Calu3 (cell line): ENCODE measurements at regions not wholly inside any gene's neighbourhood (a gene's known extent, or its start where the extent isn't known, plus 50 kb on each side); places are given as distances from the start of the nearest gene placed in this dataset.

Experiments used
- BruUV-seq: library from RNA; stranded (reverse); fragments of 400-500 nt; replicated peaks from 2 replicates; lab custom pipeline; 2021; lab: Mats Ljungman, UMichigan
- CTCF ChIA-PET: fragments of 300-600 bp; sonication (Branson Sonifier 250); formaldehyde crosslinking; loops from one replicate; lab custom pipeline; 2022; ENCODE audit warnings: antibody characterized with exemption; lab: Charles Lee
- DNase-seq: peaks from one replicate; pipeline ENCODE4 v3.0.0; 2022
- H3K27ac Mint-ChIP-seq: one replicate; pipeline ENCODE4 v1.8.0; 2022; ENCODE audit warnings: mixed read lengths; ENCODE audit not compliant: unreplicated experiment
- H3K27me3 Mint-ChIP-seq: one replicate; pipeline ENCODE4 v1.8.0; 2022; ENCODE audit warnings: mixed read lengths; ENCODE audit not compliant: unreplicated experiment
- H3K36me3 Mint-ChIP-seq: one replicate; pipeline ENCODE4 v1.8.0; 2022; ENCODE audit warnings: mild to moderate bottlenecking, moderate library complexity, mixed read lengths; ENCODE audit not compliant: insufficient read depth, unreplicated experiment
- H3K4me1 Mint-ChIP-seq: one replicate; pipeline ENCODE4 v1.8.0; 2022; ENCODE audit warnings: mild to moderate bottlenecking, low read depth, mixed read lengths; ENCODE audit not compliant: unreplicated experiment
- H3K4me3 Mint-ChIP-seq: one replicate; pipeline ENCODE4 v1.8.0; 2022; ENCODE audit warnings: mild to moderate bottlenecking, low read depth, moderate library complexity, mixed read lengths; ENCODE audit not compliant: unreplicated experiment
- H3K9me3 Mint-ChIP-seq: one replicate; pipeline ENCODE4 v1.8.0; 2022; ENCODE audit warnings: low read depth, mixed read lengths; ENCODE audit not compliant: unreplicated experiment
- intact Hi-C: fragments of 100-400 bp; cut with micrococcal nuclease; formaldehyde crosslinking; loops from one replicate; pipeline ENCODE4 v1.10.0; 2022; ENCODE audit not compliant: unreplicated experiment
- TF ChIP-seq, protein P1 (sequence below): fragments of 200-600 bp; IDR thresholded peaks from one replicate; pipeline ENCODE4 v1.8.0; 2022; ENCODE audit warnings: antibody characterized with exemption; ENCODE audit not compliant: unreplicated experiment

DNA sequence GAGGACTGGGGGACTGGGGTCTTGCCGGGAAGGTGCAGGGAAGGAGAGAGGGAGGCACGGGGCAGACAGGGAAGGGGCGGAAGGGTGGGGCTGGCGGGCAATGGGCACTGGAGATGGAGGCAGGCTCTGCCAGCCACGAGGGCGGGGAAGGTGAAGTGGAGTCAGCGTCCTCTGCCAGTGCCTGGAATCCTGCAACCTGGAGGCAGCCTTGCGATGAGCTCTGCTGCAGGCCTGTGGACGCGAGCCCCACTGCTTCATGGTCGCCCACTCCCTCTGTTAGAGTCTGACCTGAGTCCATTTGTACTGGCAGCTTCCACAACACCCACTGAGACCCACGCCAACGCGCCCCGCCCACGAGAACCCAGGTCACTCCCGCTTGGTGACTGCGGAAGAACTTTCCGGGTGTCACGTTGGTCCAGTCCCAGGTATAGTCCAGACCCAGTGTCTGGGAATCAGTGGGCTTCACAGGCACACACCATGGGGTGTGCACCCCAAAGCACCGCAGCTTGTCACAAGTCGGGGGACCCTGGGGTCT is 106.4 kb upstream of the PPP1R26 start:
- intact Hi-C loops, result no loop called here

GRCh38 chr9:135373820-135374219 is 105.8 kb upstream of the PPP1R26 start:
- DNase-seq, result no peak
- Mint-ChIP-seq H3K36me3 (no peaks in the 10 kb centered on the region), H3K4me3 (no peak overlapping the region), H3K4me1 (no peaks in the 10 kb centered on the region), H3K9me3 (no peaks in the 10 kb centered on the region), H3K27ac (no peak overlapping the region), H3K27me3 (peaks cover 56% of the 10 kb centered on the region)
- intact Hi-C loops, result no loop called here
- no TSS peak for BruUV-seq
- TF ChIP-seq, protein P1, sequence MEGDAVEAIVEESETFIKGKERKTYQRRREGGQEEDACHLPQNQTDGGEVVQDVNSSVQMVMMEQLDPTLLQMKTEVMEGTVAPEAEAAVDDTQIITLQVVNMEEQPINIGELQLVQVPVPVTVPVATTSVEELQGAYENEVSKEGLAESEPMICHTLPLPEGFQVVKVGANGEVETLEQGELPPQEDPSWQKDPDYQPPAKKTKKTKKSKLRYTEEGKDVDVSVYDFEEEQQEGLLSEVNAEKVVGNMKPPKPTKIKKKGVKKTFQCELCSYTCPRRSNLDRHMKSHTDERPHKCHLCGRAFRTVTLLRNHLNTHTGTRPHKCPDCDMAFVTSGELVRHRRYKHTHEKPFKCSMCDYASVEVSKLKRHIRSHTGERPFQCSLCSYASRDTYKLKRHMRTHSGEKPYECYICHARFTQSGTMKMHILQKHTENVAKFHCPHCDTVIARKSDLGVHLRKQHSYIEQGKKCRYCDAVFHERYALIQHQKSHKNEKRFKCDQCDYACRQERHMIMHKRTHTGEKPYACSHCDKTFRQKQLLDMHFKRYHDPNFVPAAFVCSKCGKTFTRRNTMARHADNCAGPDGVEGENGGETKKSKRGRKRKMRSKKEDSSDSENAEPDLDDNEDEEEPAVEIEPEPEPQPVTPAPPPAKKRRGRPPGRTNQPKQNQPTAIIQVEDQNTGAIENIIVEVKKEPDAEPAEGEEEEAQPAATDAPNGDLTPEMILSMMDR, result no peak
- CTCF ChIA-PET, result no interaction called here

More for the DNA sequence above, 106.4 kb upstream of the PPP1R26 start:
- Mint-ChIP-seq H3K4me1 (no peaks in the 10 kb centered on the region), H3K27me3 (peaks cover 56% of the 10 kb centered on the region), H3K9me3 (no peaks in the 10 kb centered on the region), H3K36me3 (no peaks in the 10 kb centered on the region), H3K4me3 (no peak overlapping the region), H3K27ac (no peak overlapping the region)
- DNase-seq, result no peak
- no TSS peak for BruUV-seq
- CTCF ChIA-PET, result no interaction called here
- TF ChIP-seq, protein P1, result no peak

GRCh38 chr9:135374591-135374990 is 105.0 kb upstream of the PPP1R26 start:
- no peak overlapping the region for H3K4me3 Mint-ChIP-seq
- peaks cover 54% of the 10 kb centered on the region for H3K27me3 Mint-ChIP-seq
- TF ChIP-seq, protein P1, result no peak
- DNase-seq, result no peak
- intact Hi-C loops, result no loop called here
- no peaks in the 10 kb centered on the region for H3K4me1 Mint-ChIP-seq
- CTCF ChIA-PET, result no interaction called here
- BruUV-seq, result no TSS peak
- no peaks in the 10 kb centered on the region for H3K9me3 Mint-ChIP-seq
- H3K27ac Mint-ChIP-seq, result no peak overlapping the region
- no peaks in the 10 kb centered on the region for H3K36me3 Mint-ChIP-seq

DNA sequence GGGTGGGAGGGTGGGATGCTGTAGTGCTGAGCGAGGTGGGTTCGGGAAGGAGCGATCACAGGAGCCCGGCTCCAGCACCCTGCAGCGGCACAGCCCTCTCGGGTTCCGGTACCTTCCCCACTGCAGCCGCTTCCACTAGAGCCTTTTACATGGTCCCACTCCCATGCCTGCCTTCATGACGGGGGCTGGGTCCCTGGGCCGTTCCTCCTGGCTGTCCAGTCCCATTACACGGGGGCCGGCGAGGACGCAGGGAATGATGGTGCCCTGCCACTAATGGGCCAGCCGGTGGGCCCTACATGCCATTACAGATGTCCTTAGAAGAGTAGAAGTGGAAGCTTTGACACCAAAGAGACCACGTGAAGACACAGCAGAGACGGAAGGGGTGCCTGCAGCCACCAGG is 104.6 kb upstream of the PPP1R26 start:
- TF ChIP-seq, protein P1, result no peak
- no peaks in the 10 kb centered on the region for H3K36me3 Mint-ChIP-seq

More for the DNA sequence above, 104.6 kb upstream of the PPP1R26 start:
- H3K4me3 Mint-ChIP-seq, result no peak overlapping the region
- no TSS peak for BruUV-seq
- no peak for DNase-seq
- H3K9me3 Mint-ChIP-seq, result no peaks in the 10 kb centered on the region
- CTCF ChIA-PET, result no interaction called here
- no peak overlapping the region for H3K27ac Mint-ChIP-seq
- intact Hi-C loops, result no loop called here
- H3K4me1 Mint-ChIP-seq, result no peaks in the 10 kb centered on the region
- peaks cover 50% of the 10 kb centered on the region for H3K27me3 Mint-ChIP-seq
